Epidermal melanocyte (primary cell): ENCODE measurements at regions not wholly inside any gene's neighbourhood (a gene's known extent, or its start where the extent isn't known, plus 50 kb on each side); places are given as distances from the start of the nearest gene placed in this dataset.

ENCODE experiments used
- DNase-seq: peaks from one replicate; pipeline ENCODE4 v3.0.0; 2011; ENCODE audit warnings: low spot score; ENCODE audit not compliant: insufficient read length

DNA sequence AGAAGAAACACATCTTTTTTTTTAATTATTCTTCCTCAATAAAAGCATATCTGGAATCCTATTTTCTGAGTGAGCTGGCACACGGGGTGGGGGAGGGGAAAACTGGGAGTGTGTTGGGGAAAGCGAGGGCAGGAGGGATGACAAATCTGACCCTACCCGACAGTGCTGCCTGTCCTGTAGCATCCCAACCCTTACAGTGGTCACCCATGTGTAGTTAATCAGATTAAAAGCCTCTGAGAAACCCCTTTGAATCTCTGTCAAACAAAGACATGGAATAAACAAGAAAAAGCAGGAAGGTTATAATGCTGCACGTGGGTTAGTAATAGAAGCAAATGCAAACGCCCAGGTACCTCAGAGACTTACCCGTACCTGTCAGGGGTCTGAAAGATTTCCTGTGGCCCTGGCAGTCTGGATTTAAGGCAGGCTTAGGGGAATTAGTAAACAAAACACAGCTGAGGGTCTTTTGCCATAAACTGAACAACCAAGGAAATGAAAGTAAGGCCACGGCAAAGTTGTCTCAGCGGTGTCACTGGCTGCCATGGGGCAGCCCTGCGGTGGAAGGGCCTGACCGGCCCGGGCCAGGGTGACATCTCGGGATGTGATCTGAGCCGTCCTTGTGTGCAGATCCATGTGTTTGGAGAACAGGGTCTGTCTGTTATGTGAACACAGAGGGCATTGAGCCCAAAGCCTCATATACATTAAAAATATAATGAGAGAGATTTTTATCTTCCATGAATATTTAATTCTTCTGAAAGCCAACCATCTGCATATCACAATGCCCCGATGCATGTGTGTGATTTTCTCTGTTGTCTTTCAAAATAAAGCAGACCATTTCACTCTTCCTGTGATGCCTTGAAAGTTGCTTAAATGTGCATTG is 308.2 kb downstream of the ZNF608 start:
- DNase-seq, result no peak

DNA sequence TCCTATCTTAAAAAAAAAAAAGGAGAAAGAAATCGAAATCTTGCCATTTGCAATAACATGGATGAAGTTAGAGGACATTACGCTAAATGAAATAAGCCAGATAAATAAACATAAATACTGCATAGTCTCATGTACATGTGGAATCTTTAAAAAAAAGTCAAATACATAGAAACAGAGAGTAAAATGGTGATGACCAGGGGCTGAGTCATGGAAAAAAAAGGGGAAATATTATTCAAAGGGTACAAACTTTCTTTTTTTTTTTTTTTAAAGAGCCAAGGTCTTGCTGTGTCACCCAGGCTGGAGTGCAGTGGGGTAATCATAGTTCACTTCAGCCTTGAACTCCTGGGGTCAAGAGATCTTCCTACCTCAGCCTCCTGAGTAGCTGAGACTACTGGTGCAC is 310.1 kb downstream of the ZNF608 start:
- DNase-seq, result no peak

DNA sequence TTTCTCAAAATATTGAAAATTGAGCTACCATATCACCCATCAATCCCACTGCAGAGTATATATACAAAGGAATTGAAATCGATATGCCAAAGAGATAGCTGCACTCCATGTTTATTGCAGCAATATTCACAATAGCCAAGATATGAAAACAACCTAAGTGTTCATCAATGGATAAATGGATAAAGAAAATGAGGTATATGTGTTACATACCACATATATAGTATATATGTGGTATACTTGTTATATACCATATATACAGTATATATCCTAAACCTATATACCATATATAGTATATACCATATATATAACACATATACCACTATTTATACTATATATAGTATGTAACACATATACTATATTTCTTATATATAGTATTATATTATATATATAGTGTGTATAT is 313.3 kb downstream of the ZNF608 start:
- no peak for DNase-seq

DNA sequence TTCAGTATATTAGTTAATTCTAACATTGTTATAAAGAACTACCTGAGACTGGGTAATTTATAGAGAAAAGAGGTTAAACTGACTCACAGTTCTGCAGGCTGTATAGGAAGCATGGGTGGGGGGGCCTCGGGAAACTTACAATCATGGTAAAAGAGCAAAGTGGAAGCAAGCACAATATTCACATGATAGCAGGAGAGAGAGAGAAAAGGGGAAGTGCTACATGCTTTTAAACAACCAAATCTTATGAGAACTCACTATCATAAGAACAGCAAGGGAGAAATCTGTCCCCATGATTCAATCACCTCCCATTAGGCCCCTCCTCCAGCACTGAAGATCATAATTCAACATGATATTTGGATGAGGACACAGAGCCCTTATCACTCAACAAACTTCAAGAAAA is 324.9 kb downstream of the ZNF608 start:
- DNase-seq, result no peak

DNA sequence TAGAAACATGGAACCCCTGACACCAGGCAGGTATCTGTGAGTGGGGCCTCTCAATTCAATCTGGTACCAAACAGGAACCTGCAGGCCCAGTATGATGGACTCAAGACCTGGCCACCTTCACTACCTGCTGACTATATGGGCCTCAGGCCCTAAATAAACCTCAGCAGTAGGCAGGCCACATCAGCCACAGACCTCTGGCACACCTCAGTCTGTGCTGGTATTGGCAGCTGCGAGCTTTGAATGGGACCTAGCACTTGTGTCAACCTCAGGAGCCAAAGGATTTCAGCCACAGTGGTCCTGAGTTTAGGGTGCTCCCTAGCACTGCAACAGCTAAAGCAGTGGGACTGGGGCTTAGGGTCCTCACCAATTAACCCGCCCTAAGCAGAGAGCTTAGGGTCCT is 325.5 kb downstream of the ZNF608 start:
- no peak for DNase-seq

DNA sequence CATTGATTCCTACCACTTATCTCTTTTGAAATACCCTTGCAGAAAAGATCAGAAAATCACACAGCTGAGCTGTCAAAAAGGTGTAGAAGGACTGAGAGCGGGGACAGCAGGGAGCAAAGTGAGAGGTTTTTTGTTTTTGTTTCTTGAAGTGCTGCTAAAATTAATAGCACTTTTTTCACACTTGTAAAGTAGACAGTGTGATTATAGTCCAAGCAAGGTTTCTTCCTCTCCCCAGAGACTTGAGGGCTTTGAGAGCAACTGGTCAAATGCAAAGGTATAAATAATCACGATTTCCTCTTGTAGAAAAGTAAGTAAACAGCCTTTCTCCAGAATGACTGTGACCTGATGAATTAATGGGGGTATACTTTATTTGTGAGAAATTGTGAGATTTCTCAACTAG is 326.9 kb downstream of the ZNF608 start:
- no peak for DNase-seq

DNA sequence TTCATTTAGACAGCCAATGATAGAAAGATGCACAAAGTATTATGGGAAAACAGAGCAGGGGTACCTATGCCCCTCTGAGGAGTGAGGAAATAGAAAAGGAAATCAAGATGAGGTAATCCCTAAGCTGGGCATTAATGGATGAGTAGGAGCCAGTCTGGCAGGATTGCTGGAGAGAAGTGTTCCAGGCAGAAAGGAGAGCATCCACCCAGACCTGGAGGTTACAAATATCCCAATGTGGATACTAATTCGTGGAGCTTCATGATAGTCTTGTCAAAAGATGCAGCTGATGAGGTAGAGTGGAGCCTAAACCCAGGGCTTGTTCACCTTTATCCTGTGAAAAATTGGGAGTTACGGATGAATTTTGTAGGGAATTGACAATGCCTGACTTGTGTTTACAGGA is 328.0 kb downstream of the ZNF608 start:
- no peak for DNase-seq

DNA sequence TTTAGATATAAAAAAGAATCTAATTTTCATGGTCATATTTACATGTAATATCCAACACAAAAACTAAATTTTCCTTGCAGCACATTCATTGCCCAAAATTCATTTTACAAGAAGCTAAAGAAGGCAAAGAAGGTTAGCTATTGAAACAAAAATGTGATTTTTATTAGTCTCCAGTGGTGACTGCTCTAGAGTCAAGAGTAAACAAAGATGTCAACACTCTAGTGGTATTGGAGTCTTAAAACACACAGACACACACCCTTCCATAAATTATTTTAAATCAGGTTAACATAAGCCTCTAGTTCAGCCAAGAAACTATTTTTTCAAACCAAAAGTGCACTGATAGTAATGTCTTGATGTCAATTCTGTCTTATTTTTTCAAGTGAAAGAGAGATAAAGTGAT is 329.2 kb downstream of the ZNF608 start:
- DNase-seq, result no peak

DNA sequence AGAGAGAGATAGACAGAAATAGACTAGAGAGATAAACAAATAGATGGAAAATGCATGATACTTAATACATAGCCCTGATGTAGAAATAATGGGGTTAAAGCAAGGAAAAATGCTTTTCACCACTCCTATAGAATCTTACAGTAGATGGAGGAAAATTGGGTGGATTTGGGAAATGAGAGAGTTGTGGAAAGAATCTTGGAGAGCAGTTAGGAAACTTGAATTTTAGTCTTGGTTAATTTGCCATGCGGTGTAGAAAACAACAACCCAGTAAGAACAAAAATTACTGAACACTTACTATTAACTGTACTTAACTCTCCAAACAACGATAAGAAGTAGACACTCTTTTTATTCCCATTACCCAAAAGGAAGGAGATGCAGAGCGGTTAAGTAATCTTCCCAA is 329.8 kb downstream of the ZNF608 start:
- DNase-seq, result no peak

DNA sequence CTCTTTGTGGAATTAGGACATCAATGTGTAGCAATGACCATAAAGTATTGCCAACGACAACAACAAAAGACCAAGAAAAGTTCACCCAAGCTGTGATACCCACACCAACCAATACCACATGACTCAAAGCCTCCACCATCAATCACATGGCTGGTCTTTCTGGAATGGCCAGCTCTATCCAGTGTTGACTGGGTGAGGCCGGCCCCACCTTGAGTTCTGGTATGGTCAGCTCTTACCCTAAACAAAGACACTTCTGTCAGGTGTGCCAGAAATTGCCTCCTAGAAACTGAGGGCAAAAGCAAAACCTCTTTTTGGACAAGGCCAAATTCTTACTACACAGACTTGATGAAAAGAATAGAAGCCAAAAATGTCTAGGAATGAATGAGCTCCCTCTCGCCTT is 331.5 kb downstream of the ZNF608 start:
- no peak for DNase-seq

DNA sequence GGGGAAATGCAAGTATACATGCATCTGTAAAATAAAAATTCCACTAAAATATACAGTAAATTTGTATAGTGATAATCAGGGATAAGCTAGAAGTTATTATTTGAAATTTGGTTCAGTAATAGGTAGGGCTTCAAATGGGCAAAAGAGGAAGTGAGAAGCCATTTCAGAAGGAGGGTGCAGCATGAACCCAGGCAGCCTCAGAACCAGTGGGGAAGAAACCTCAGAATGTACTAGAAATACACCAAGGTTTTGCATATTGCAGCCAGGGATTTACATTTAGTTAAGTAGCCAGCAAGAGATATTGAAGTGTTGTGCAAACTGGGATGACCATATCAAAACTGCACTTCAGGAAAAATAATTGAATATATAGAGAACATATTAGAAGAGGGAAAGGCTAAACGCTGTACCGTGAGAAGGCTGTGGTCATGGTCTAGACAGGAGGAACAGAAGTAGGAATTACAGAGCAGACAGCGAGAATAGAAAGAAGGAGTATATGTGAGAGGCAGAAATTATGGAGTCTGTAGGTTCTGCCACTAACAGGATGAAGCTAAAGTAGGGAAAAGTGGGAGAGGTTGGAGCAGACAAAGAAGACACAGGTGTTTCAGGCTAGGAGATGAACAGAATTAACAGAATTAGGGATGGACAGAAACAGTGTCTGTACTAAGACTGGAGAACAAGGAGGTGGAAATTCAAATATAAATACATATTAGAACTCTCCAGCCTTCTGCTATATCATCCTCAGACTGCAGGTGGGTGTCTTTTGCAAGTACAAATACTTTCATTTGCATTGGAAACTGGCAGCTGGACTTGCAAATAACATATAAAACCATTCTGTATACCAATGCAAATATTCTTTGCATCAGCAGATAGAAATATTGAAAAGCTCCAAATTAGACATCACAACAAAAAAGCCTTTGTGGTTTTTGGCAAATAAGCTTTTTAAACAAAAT is 335.6 kb downstream of the ZNF608 start:
- DNase-seq, result no peak

DNA sequence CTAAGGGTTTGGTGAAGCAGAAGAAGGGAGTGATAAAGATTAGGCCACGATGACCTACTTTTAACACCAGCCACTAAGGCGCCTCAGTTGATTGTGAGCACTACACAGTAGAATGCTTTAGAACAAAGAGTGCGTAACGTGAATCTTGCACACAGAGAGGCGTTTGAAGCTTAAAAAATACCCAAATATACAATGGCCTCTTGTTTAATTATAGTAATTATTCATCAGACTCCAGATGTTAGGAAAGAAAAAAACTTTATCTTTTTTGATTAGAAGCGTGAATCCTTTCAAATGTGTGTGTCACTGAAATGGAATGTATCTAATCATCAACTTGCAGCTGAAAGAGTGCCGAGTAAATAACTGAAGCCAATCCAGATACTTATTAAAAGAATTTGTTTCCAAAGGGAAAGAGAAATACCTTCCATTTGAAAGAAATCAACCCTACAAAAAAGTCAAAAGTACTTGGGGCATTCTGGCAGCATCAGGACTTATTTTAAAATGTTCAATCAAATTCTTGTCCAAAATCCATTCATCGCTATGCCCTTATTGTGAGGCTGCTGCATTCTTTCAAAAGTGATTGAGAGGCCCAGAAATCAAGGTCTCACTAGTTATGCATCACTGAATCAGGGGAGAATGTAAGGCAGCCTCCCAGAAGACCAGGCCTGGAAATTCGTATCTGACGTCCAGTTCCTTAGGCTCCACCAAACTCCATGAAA is 337.5 kb downstream of the ZNF608 start:
- no peak for DNase-seq

DNA sequence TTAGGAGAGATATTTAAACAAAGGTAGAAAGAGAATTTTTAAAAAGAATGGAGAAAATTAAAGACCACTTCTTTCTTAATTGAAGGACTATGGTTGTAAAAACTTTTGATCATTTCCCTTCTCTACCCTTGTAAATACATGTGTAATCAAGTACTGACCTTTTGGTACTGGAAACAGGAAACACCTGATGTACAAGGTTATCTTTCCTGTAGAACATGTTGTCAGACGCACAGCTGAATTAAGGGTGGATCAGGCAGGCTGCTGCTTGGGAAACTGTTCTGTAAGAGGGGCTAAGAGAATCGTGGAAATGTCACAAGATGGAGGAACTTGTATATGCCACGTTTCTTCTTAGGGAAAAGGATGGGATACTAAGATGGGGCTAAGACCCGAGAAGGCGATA is 341.6 kb downstream of the ZNF608 start:
- no peak for DNase-seq

DNA sequence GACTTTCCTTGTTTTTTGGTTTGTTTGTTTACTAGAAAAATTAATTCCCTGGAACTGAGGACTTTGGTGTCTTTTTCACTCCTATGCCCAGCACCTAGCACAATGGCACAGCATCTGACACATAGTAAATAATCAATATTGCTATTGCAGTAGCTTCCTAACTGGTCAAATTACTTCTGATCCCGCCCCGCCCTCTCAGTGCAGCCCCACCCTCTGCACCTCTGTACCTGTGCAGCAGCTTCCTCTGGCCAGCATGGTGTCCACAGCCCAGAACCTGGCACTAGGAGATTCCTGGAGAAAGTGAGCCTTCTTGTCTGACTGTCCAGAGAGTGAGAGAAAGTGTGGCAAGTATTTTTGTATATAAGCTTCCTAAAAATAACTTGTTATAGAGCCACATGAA is 343.2 kb downstream of the ZNF608 start:
- DNase-seq, result no peak

DNA sequence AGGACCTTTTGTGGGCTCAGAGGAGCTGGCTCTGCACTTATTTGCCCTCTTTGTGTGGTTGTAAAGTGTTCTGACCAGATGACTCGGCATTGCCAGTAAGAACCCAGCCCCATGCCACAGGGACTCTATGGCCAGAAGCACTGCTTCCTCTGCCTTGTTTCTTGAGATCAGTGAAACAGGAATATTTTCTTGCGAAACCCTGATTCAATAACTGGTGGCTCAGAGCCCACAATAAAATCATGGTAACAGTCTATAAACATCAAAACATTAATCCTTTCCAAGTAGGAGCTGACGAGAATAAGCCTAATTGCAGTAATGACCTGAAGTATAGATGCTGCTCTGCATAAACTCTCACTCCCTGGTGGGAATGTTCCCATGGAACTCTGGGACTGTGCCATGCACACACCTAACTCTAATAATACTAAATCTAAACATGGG is 344.3 kb downstream of the ZNF608 start:
- DNase-seq, result no peak

DNA sequence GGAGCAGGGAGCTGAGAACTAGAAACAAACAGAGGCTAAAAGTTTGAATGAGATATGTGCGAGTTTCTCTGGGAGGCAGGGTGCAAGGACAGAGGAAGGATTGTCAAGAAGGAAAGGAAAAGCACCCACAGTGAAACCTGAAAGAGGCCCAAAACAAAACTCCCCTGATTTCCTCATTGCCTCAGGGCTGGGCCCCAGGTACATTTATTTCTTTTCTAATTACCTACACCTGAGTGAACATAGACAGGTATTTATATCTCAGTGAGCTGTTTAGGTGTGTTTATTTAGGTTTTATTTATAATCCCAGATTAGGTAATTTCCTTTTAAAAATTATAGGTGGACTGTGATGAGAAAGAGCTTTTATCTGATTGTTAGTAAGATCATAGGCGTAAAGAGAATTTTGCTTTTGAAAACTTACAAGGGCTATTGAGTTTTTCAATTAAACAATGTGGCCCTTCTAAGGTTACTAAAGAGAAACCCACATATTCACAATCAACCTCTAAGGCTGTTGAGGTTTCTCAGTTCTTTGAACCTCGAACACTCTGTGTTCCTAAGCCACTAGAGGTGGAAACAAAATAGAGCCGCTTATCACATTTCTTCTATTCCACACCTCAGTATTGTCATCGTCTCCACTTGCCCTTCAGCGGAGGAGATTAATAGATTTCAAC is 344.8 kb downstream of the ZNF608 start:
- no peak for DNase-seq

DNA sequence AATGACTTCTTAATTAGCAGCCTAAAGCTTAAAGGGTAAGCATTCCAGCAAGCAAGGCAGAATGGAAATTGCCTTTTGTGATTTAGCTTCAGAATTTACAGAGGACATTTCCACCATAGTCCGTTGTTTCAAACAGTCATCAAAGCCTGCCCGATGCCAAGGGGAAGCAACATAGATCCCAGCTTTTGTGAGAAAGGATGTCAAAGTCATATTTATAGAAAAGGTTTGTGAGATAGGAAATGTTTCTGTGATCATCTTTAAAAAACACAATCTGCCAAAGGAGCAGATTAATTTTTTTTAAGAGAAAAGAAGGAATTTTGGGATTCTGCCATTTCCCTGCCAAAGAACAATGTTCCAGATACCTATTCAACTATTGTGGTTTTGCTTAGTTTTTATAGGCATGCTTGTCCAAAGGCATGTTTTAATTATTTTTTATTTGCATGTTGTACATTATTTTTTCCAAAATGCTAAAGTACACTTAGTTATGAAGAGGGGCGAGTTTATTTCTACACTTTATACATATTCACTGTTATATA is 346.9 kb downstream of the ZNF608 start:
- DNase-seq, result no peak

DNA sequence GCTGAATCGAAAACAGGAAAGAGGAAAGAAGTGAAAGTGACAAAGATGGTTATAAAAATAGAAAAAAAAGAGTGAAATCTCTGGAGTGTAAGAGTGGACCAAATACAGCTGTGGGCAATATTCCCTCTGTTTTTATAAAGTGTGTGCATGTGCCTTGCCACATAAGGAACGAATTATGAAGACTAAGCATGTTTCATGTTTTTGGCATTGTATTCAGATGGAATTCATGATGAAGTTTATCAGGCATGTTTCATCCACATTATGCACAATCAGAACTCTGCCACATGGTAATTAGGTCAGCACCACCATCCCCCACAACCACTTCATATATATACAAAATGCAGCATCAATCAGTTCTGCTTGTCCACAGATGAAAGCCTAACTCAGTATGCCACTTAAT is 348.0 kb downstream of the ZNF608 start:
- DNase-seq, result no peak

DNA sequence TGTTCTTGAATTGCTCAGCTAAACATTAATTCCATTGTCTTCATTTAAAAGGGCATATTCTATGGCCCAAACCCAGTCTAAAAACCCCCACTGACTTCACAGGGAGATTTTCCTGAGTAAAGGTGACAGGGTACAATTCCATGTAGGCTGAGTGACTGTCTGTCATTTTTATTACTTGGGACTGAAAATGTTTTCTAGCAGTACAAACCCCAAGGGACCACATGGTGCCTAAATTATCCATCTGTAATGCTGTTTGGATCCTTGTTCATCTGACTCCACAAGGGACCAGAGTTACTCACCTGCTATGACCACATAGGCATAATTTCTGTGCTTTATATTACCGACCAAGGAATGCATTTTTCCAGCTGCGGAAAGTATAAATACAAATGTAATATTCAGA is 349.1 kb downstream of the ZNF608 start:
- DNase-seq, result no peak

DNA sequence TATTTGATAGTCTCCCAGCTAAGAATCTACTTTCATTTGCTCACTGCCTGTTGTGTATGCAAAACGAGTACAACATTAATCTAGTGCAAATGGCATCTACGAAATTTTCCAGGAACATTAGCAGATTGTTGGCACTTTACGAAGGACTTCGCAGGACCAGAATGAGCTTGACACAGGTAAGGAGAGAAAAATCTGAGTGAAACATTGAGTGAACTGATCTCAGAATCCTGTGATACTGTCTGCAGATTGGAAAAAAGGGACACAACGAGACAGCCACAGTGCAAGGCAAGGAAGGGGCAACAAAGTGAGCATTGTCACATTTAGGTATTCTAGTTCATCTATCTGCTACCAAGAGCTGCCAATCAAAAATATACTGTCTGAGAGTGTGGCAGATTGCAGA is 350.5 kb downstream of the ZNF608 start:
- DNase-seq, result no peak

DNA sequence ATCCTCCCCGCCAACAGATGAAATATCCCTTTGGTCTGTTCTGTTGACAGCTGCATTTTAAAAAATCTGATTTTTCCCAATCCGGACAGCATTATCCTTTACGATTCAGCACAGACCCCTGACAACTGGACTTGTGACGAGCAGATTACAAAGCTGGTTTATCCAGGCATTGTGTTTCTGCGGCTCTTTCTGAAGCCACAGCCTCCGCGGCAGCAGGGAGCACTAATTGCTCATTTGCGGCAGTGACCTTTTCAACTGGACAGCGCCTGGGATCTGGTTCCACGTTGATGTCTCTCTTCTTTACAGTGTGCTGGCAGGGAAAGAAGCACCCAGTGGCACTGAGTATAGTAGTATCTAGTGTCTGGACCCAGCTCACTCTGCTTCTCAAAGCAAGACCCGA is 351.2 kb downstream of the ZNF608 start:
- no peak for DNase-seq
